ENCODE measurements at regions not wholly inside any gene's neighbourhood (a gene's known extent, or its start where the extent isn't known, plus 50 kb on each side); places are given as distances from the start of the nearest gene placed in this dataset.

- in situ Hi-C loops (cut with MboI; ENCODE audit: low pct_unique_long_range_greater_than_20kb, low sequenced_read_pairs) = no loop called here
- DNase-seq = no peak
Observed at GRCh38 chr4:31983246-31983645, 1263.1 kb downstream of the PCDH7 start.

GRCh38 chr4:31983677-31984076, 1263.5 kb downstream of the PCDH7 start:
- in situ Hi-C loops (cut with MboI; ENCODE audit: low pct_unique_long_range_greater_than_20kb, low sequenced_read_pairs) = no loop called here
- DNase-seq = no peak

- in situ Hi-C loops (cut with MboI; ENCODE audit: low pct_unique_long_range_greater_than_20kb, low sequenced_read_pairs) = no loop called here
Observed at GRCh38 chr4:31984872-31985271, 1264.7 kb downstream of the PCDH7 start.

GRCh38 chr4:31995943-31996901, 1276.1 kb downstream of the PCDH7 start:
- in situ Hi-C loops (cut with MboI; ENCODE audit: low pct_unique_long_range_greater_than_20kb, low sequenced_read_pairs) = no loop called here
- DNase-seq = no peak

More at GRCh38 chr4:31984872-31985271, 1264.7 kb downstream of the PCDH7 start:
- no peak for DNase-seq

GRCh38 chr4:31998807-31999206, 1278.6 kb downstream of the PCDH7 start:
- DNase-seq = no peak
- in situ Hi-C loops (cut with MboI; ENCODE audit: low pct_unique_long_range_greater_than_20kb, low sequenced_read_pairs) = no loop called here

- in situ Hi-C loops (cut with MboI; ENCODE audit: low pct_unique_long_range_greater_than_20kb, low sequenced_read_pairs) = no loop called here
- DNase-seq = no peak
Observed at GRCh38 chr4:31999848-32000247, 1279.7 kb downstream of the PCDH7 start.

GRCh38 chr4:32000846-32001488, 1280.8 kb downstream of the PCDH7 start:
- in situ Hi-C loops (cut with MboI; ENCODE audit: low pct_unique_long_range_greater_than_20kb, low sequenced_read_pairs) = no loop called here
- no peak for DNase-seq

GRCh38 chr4:32002037-32002747, 1282.0 kb downstream of the PCDH7 start:
- DNase-seq = no peak

GRCh38 chr4:32003548-32003947, 1283.4 kb downstream of the PCDH7 start:
- in situ Hi-C loops (cut with MboI; ENCODE audit: low pct_unique_long_range_greater_than_20kb, low sequenced_read_pairs) = no loop called here
- DNase-seq = no peak

More at GRCh38 chr4:32002037-32002747, 1282.0 kb downstream of the PCDH7 start:
- in situ Hi-C loops (cut with MboI; ENCODE audit: low pct_unique_long_range_greater_than_20kb, low sequenced_read_pairs) = no loop called here

GRCh38 chr4:32010221-32010620, 1290.1 kb downstream of the PCDH7 start:
- in situ Hi-C loops (cut with MboI; ENCODE audit: low pct_unique_long_range_greater_than_20kb, low sequenced_read_pairs) = no loop called here
- no peak for DNase-seq

- no peak for DNase-seq
- in situ Hi-C loops (cut with MboI; ENCODE audit: low pct_unique_long_range_greater_than_20kb, low sequenced_read_pairs) = no loop called here
Observed at GRCh38 chr4:32022071-32022470, 1301.9 kb downstream of the PCDH7 start.

GRCh38 chr4:32025851-32026459, 1305.8 kb downstream of the PCDH7 start:
- in situ Hi-C loops (cut with MboI; ENCODE audit: low pct_unique_long_range_greater_than_20kb, low sequenced_read_pairs) = no loop called here
- DNase-seq = no peak

GRCh38 chr4:32030406-32030805, 1310.2 kb downstream of the PCDH7 start:
- DNase-seq = no peak
- in situ Hi-C loops (cut with MboI; ENCODE audit: low pct_unique_long_range_greater_than_20kb, low sequenced_read_pairs) = no loop called here

GRCh38 chr4:32031026-32031425, 1310.9 kb downstream of the PCDH7 start:
- in situ Hi-C loops (cut with MboI; ENCODE audit: low pct_unique_long_range_greater_than_20kb, low sequenced_read_pairs) = no loop called here

GRCh38 chr4:32032136-32032672, 1312.0 kb downstream of the PCDH7 start:
- DNase-seq = peak; percentile 95
- in situ Hi-C loops (cut with MboI; ENCODE audit: low pct_unique_long_range_greater_than_20kb, low sequenced_read_pairs) = no loop called here

More at GRCh38 chr4:32031026-32031425, 1310.9 kb downstream of the PCDH7 start:
- DNase-seq = no peak

GRCh38 chr4:32037399-32037798, 1317.2 kb downstream of the PCDH7 start:
- DNase-seq = no peak
- in situ Hi-C loops (cut with MboI; ENCODE audit: low pct_unique_long_range_greater_than_20kb, low sequenced_read_pairs) = no loop called here

- in situ Hi-C loops (cut with MboI; ENCODE audit: low pct_unique_long_range_greater_than_20kb, low sequenced_read_pairs) = no loop called here
Observed at GRCh38 chr4:32042486-32043247, 1322.5 kb downstream of the PCDH7 start.

GRCh38 chr4:32043248-32043633, 1323.1 kb downstream of the PCDH7 start:
- in situ Hi-C loops (cut with MboI; ENCODE audit: low pct_unique_long_range_greater_than_20kb, low sequenced_read_pairs) = no loop called here
- no peak for DNase-seq

More at GRCh38 chr4:32042486-32043247, 1322.5 kb downstream of the PCDH7 start:
- no peak for DNase-seq
